ENCODE measurements at regions not wholly inside any gene's neighbourhood (a gene's known extent, or its start where the extent isn't known, plus 50 kb on each side); places are given as distances from the start of the nearest gene placed in this dataset.
A peak's percentile ranks its signal among the peaks of the same experiment; 100 is the strongest.

GRCh38 chr12:82300611-82301010 lies 57.6 kb downstream of the CCDC59 start:
- DNase-seq: no peak

DNA sequence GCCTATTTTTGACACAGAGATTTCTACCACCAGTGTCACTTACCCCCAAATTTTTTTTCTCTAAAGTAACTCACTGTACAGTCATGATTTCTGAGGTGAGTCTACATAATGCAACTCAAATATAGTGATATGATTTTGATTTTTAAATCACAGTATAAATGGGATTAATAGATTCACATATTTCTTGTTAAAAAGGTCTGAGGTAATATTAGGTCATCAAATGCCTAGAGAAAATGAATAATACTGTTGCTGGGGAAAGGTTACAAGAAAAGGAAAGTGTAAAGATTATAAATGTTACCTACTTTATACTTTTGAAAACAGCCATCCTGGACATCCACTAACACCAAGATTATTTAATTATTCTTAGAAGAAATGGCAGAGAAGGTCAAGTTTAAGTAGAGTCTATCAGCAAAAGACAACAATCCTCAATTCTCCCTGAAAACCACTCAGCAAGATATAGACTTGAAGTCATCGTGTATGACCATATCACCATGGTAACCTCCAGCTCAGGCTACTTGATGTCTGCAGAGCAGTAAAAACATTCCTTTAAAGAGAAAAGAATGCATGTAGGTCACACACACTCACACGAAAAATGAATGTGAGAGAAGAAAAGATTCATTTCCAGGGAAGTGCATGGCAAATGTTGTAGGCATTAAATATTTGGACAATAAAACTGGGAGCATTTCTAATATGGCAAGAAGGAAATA lies 58.7 kb downstream of the CCDC59 start:
- no peak for DNase-seq

- no peak for DNase-seq
Measured at GRCh38 chr12:82290415-82290814, 67.8 kb downstream of the CCDC59 start.

DNA sequence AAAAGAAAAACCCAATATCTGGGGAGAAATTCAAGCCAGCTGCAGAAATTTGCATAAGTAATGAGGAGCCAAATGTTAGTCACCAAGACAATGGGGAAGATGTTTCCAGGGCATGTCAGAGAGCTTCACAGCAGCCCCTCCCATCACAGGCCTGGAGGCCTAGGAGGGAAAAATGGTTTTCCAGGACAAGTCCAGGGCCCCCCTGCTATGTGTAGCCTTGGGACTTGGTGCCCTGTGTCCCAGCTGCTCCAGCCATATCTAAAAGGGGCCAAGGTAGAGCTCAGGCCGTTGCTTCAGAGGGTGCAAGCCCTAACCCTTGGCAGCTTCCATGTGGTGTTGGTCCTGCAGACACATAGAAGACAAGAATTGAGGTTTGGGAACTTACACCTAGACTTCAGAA lies 76.9 kb downstream of the CCDC59 start:
- peak; percentile 53 for DNase-seq

- DNase-seq: no peak
Measured at GRCh38 chr12:82279536-82280058, 78.6 kb downstream of the CCDC59 start.

GRCh38 chr12:82277582-82277981 lies 80.6 kb downstream of the CCDC59 start:
- no peak for DNase-seq

GRCh38 chr12:82242729-82243128 lies 115.5 kb downstream of the CCDC59 start:
- no peak for DNase-seq

DNA sequence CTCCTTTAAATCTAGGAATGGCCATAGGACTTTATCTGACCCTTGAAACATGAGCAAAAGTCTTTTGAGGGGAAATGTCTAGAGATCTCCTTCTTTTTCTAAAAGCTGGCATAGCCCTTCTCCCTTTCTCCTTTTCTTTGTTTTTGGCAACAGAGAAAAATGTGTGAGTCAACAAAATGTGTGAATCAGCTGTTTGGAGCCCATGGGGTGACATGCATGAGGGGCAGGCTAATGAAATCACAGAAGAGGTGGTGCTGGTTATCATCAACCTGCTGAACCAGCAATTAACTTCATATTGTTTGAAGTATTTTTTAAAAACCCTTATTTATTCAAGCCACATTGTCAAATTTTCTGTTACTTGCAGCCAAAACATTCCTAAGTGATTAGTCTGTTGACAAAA lies 132.3 kb downstream of the CCDC59 start:
- DNase-seq: no peak

DNA sequence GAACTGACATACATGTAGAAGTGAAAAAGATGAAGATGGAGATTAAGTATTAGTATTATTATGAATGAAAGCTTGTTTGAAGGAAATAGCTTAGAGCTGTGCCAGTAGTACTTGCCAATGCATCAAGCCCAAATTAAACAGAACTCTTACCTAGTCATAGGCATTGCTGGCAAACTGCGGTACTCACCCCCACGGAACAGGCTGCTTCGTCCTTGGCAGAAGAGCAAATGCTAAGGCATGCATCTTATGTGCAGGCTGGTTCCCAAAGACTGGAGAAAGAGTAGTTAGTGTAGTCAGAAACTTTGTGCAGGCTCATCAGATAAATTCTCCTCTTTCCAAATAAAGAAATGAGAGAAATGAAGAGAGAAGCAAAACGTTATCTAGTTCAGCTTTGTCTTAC lies 134.8 kb downstream of the CCDC59 start:
- DNase-seq: no peak

- no peak for DNase-seq
Measured at GRCh38 chr12:82216475-82216874, 141.7 kb downstream of the CCDC59 start.

DNA sequence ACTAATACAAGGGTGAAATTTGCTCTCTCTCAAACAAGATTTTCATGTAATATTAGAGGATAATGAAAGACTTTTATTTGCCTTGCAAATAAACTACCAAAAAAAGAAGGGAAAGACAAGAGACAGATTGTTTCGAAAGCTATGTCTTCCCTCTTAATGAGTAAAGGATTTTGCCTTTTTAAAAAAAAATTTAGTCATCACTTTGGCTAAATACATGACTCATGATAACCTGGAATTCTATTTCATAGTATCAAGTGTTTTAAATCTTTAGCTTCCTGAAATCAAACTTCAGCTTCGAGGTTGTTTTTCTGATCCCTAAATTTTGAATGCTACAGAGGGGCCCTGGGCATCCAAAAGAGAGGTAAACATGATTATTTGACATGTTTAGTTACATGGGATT lies 144.4 kb downstream of the CCDC59 start:
- no peak for DNase-seq

DNA sequence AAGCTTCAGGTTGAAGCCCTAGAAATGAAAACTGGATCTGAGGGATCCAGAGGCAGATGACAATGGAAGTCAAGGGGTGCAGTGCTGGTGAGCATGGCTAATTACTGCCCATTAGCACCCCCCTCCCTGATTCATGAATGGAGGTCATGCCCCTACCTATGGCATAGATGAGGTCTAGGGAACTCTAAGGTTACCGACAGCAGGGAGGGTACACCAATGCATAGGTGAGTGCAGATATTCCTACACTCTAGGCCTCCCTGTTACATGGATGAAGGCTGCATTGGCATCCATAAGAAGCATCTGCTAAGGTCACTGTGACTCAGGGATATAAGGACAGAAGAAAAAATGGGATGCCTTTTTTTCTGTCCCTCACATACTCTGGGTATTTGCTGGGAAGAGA lies 147.3 kb downstream of the CCDC59 start:
- no peak for DNase-seq

GRCh38 chr12:82209533-82209932 lies 148.7 kb downstream of the CCDC59 start:
- DNase-seq: no peak

DNA sequence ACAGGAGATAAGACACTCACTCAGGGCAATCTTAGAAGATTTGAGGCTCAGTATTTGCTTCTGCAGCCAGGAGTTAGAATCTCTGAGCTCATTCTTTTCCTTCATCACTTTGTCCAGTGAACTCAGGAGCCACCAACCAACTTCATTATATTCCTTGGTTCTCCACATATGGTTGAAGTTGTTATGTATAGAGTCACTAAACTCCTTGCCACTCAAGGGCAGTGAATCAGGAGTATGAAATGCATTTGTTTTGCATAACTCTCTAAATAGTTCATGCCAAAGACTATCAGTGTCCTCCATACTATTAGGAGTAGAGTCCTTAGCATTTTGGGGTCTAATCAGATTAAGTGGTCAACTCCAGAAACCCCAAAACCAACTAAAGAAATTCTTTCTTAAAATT lies 150.6 kb downstream of the CCDC59 start:
- no peak for DNase-seq

GRCh38 chr12:82203086-82203485 lies 155.1 kb downstream of the CCDC59 start:
- DNase-seq: no peak

GRCh38 chr12:82187595-82187994 lies 170.6 kb downstream of the CCDC59 start:
- no peak for DNase-seq

GRCh38 chr12:82187011-82187410 lies 171.2 kb downstream of the CCDC59 start:
- no peak for DNase-seq

GRCh38 chr12:82186282-82186681 lies 171.9 kb downstream of the CCDC59 start:
- DNase-seq: no peak

DNA sequence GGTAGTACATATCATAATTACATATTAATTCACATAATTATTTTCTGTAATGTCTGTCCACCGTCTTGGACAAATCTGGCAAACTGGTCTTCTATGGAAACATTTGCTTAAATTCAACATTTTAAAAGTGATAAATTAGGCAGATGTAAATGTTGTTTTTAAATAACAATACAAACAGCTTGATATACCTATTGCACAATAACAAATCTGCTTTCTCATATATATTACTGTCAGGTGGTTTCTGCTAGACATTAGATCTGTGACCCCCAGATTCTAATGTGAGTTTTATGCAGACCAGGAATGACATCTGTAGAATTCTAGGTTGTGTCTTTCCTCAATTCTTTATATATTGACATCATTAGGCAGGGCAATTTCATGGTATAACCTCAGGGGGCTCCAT lies 173.3 kb downstream of the CCDC59 start:
- DNase-seq: no peak

DNA sequence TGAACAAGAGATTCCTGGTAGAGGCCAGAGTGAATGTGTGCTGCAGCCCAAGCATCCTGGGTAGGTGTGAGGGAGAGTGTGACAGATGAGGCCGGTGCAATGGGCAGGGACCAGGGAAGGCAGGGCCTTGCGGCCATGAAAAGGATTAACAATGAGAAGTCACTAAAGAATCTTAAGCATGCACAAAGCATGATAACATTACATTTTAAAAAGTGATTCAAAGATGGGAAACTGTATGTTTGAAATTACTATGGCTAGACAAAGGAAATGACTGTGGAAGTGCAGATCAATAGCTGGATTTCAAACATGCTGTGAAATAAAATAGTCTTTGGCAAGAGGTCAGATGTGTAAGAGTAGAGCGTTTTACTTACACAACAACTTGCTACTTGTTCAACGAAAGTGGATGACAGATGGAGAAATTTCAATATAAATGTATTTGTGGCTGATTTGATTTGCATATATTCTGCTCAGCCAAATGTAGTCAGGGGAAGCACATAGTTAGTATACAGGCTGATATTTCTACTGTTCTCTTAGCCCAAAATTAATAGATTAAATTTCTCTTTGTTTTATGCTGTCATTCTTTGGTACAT lies 175.5 kb downstream of the CCDC59 start:
- no peak for DNase-seq

DNA sequence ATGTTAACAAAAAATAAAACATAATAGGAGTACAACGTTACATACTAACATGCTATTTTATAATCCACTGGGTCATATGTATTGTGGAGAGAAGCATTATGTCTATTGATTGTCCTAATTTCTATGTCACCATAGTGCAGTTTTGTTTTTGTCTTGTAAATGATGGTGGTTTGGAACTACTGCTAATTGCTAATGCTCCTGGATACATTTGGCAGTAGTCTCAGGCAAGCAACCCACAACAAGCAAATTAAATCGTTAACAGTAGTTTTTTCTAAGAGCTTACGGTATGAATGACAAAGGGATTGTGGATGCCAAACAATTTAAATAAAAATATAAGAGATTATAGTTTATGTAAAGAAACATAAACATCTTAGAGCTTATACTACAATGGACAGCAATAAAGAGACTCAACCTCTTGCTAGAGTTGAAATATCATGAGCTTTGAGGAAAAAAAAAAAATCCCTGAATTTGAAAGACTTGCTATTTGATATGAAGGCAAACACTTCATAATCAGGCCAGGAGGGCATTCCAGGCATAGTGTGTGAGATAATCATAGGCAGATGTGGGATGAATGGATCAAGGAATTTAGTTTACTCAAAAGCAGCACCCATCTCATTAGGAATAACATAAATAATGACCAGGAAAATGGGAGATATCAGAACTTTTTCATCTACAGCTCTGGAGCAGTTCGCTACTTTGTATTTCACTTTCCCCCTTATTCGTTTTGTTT lies 181.3 kb downstream of the CCDC59 start:
- DNase-seq: no peak

- no peak for DNase-seq
Measured at GRCh38 chr12:82176026-82176425, 182.2 kb downstream of the CCDC59 start.

- no peak for DNase-seq
Measured at GRCh38 chr12:82174936-82175335, 183.3 kb downstream of the CCDC59 start.

DNA sequence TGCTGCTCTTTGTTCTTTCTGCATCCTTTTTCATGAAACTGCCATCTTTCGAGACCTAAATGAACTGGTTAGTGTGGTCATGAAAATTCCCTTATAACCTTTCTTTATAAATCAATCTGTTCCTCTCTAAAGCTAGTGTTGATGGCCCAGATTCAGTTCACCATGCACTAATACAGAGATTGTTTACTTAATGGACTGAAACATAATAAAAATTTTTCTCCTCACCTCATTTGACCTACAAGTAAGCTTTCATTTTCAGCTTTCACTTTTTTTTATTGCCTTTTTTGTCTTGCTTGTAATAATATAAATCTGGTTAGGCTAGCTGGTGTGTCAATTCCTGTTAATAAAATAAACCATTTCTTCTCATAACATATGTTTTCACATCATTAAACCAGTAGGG lies 183.8 kb downstream of the CCDC59 start:
- no peak for DNase-seq

All from activated effector memory CD4-positive, alpha-beta T cell treated with anti-CD3 and anti-CD28 coated beads, Interleukin-2, amount 50 U/mL, for 16 hours (primary cell).